HG03060 (cell line): ENCODE measurements at regions not wholly inside any gene's neighbourhood (a gene's known extent, or its start where the extent isn't known, plus 50 kb on each side); places are given as distances from the start of the nearest gene placed in this dataset.

Source experiments
- ATAC-seq: cut with Tn5 transposase; IDR thresholded peaks from one replicate; pipeline ENCODE4 v1.9.1; 2021; ENCODE audit warnings: low read depth, moderate number of reproducible peaks; ENCODE audit not compliant: unreplicated experiment

- ATAC-seq, result no peak
Observed at GRCh38 chr3:143206955-143207337, 87.4 kb downstream of the CHST2 start.

GRCh38 chr3:143207338-143207961 is 87.9 kb downstream of the CHST2 start:
- ATAC-seq, result peak; percentile 84

- ATAC-seq, result no peak
Observed at GRCh38 chr3:143208976-143209714, 89.6 kb downstream of the CHST2 start.

- ATAC-seq, result no peak
Observed at GRCh38 chr3:143209715-143210059, 90.1 kb downstream of the CHST2 start.

GRCh38 chr3:143210141-143210540 is 90.6 kb downstream of the CHST2 start:
- ATAC-seq, result no peak

- no peak for ATAC-seq
Observed at GRCh38 chr3:143215059-143215458, 95.5 kb downstream of the CHST2 start.
